ENCODE measurements at regions not wholly inside any gene's neighbourhood (a gene's known extent, or its start where the extent isn't known, plus 50 kb on each side); places are given as distances from the start of the nearest gene placed in this dataset.

DNA sequence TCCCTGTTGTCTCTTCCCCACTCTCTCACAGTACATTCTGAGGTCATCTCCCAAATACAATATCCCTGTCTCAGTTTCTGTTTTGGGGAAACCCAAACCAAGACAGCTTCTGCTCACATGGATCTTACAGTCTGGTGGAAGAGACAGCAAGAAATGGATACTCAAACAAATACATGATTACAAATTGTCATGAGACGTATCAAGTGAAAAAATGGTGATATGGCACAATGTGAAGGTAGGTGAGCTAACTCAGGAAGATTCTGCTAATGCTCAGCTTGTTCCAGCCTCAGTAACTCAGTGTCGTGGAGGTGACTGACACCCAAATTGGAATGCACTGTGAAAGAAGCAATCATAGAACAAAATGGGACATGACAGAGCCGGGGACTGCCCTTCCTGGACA is 68.3 kb downstream of the CHST1 start:
- no peak for DNase-seq (ENCODE audit: low spot score)

GRCh38 chr11:45596571-45596970 is 68.9 kb downstream of the CHST1 start:
- DNase-seq (ENCODE audit: low spot score), result no peak

GRCh38 chr11:45593992-45594391 is 71.4 kb downstream of the CHST1 start:
- DNase-seq (ENCODE audit: low spot score), result no peak

DNA sequence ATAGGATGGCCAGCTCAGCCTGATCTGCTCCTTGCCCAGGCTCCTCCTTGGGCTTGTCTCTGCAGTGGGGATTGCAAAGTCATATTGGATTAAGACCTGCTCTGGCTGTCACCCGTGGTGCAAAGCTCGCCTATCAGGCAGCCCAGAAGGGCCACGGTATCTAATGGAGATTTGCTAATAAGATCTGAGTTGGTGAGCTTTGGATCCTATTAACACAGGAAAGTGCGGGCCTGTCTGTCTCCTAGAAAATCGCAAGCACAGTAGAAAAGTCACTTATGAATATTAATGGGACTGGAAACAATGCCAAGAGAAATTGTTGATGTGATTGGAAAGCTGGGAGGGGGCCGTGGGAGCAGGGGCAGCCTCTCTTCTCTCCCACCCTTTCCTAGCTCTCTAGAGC is 72.8 kb downstream of the CHST1 start:
- DNase-seq (ENCODE audit: low spot score), result no peak

GRCh38 chr11:45590743-45591142 is 74.7 kb downstream of the CHST1 start:
- DNase-seq (ENCODE audit: low spot score), result no peak

DNA sequence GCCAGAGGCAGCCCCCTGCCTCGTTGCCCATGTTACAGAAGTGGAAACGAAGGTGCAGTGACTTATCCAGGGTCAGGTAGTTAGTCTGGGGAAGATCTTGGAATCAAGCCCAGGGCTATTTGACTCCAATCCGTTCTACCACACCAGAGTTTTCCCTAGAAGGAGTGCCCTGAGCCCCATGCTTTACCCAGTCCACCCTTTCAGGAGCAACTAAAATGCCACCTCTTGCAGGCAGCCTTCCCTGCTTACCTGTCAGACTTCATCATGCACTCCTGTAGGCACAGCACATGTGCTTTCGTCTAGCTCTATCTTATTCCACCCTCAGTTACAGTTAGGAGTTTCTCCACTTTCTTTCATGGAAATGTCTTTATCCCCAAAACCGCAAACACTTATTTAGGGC is 80.2 kb downstream of the CHST1 start:
- no peak for DNase-seq (ENCODE audit: low spot score)

GRCh38 chr11:45583981-45584566 is 81.3 kb downstream of the CHST1 start:
- no peak for DNase-seq (ENCODE audit: low spot score)

GRCh38 chr11:45580399-45580798 is 85.0 kb downstream of the CHST1 start:
- no peak for DNase-seq (ENCODE audit: low spot score)

DNA sequence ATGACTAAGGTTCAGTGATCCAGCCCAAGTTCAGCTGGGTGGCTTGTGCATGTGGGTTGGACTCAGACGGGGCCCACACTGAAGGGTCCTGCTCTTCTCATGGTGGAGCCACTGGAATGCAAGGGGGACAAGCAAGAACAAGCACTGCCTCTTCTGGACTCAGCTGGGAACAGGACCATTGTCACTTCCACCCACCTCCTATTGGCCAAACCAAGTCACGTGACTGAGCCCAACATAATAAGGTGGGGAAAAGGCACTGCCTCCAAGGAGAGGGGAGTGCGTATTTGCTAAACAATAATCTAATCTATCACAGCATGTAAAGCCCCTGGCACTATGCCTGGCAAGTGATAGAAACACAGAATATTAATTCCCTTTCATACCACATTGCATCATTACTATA is 87.1 kb downstream of the CHST1 start:
- DNase-seq (ENCODE audit: low spot score), result no peak

- no peak for DNase-seq (ENCODE audit: low spot score)
Measured at GRCh38 chr11:45577752-45578151, 87.7 kb downstream of the CHST1 start.

- DNase-seq (ENCODE audit: low spot score), result no peak
Measured at GRCh38 chr11:45576461-45577215, 88.8 kb downstream of the CHST1 start.

GRCh38 chr11:45573728-45574127 is 91.7 kb downstream of the CHST1 start:
- DNase-seq (ENCODE audit: low spot score), result no peak

- no peak for DNase-seq (ENCODE audit: low spot score)
Measured at GRCh38 chr11:45572354-45573123, 92.9 kb downstream of the CHST1 start.

DNA sequence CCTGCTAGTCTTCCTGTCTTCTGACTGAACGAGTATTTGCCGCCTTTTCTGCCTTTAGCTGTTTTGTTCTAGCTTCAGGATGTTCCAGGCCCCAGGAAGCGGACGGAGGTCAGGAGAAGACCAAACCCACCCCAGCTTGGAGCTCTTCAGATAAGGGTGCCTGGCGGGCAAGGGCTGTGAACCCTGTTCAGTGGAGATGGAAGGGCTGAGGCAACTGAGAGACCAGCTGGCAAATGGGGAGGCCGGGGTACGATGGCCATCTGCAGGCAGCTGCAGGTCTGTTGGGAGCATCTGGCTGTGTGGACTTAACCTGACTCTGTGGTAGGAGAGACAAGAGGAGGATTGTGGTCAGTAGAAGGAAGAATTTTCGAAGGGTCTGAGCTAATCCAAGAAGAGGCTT is 95.6 kb downstream of the CHST1 start:
- no peak for DNase-seq (ENCODE audit: low spot score)

- no peak for DNase-seq (ENCODE audit: low spot score)
Measured at GRCh38 chr11:45568049-45568448, 97.4 kb downstream of the CHST1 start.

DNA sequence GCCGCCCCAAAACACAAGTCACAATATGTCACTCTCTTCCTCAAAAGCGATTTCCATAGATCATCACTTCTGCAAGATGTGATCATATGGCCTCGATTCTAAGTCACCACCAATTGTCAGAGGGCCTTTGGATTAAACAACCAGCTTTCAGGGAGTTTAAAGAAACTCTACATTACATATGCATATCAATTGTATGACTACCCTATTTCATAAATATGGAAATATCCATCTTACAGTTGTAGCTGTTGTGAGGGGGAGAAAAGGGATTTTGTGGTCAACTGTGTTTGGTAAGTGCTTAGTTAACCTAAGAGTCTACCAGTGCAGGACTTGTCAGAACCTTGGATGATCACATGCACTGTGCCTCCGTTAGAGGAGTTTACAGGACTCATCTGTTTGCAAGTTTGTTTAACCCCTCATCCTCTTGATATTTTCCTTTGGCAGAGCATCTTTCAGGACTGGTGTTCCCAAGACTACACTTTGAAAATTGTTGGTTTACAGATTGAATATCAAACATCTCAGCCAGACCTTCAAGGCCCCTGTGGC is 99.9 kb downstream of the CHST1 start:
- no peak for DNase-seq (ENCODE audit: low spot score)

GRCh38 chr11:45563810-45564209 is 101.6 kb downstream of the CHST1 start:
- no peak for DNase-seq (ENCODE audit: low spot score)

DNA sequence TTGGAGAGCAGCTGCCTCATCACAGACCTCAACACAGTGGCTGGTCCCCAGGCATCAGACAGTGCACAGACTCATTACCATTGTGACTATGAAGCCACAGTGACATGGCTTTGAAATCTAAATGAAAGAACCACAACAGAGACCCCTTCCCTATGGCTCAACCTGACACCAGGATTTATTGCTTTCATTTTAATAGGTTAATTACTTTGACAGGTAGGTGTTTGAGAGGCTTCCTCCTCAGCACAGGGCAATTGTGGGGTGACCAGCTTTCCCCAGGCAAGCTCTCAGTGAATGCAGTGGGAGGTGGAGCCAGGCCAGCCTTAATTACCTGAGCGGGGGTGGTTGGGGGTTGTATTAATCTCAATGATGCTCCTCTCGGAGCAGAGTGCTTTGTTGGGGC is 102.3 kb downstream of the CHST1 start:
- no peak for DNase-seq (ENCODE audit: low spot score)

GRCh38 chr11:45560913-45561281 is 104.5 kb downstream of the CHST1 start:
- DNase-seq (ENCODE audit: low spot score), result no peak

- no peak for DNase-seq (ENCODE audit: low spot score)
Measured at GRCh38 chr11:45560155-45560912, 105.1 kb downstream of the CHST1 start.

GRCh38 chr11:45556851-45557707 is 108.3 kb downstream of the CHST1 start:
- DNase-seq (ENCODE audit: low spot score), result no peak

All from CD4-positive, alpha-beta T cell treated with Interleukin-2 at 100 ng/mL for 4 hours (primary cell).